Caco-2 (cell line): ENCODE measurements at regions not wholly inside any gene's neighbourhood (a gene's known extent, or its start where the extent isn't known, plus 50 kb on each side); places are given as distances from the start of the nearest gene placed in this dataset.

Experiments used
- BruUV-seq: library from RNA; stranded (reverse); fragments of 400-500 nt; replicated peaks from 2 replicates; lab custom pipeline; 2021; lab: Mats Ljungman, UMichigan
- CTCF ChIA-PET: fragments of 300-600 bp; sonication (Branson Sonifier 250); formaldehyde crosslinking; loops from one replicate; lab custom pipeline; 2022; ENCODE audit warnings: antibody characterized with exemption; lab: Charles Lee
- POLR2A ChIA-PET: fragments of 300-600 bp; sonication (Branson Sonifier 250); formaldehyde crosslinking; loops from one replicate; lab custom pipeline; 2022; ENCODE audit warnings: antibody characterized with exemption; lab: Charles Lee
- DNase-seq, 2 experiments: peaks; one replicate each; pipeline versions ENCODE4 v3.0.0 to v3.0.0-alpha.2; 2020 to 2022
- H3K27me3 ChIP-seq: replicated peaks from 2 replicates; pipeline ENCODE4 v1.6.0; 2011; ENCODE audit warnings: low read length; ENCODE audit not compliant: control insufficient read depth, insufficient read depth
- H3K36me3 ChIP-seq: 2 replicates; pipeline ENCODE4 v1.5.1; 2011; ENCODE audit warnings: low read length; ENCODE audit not compliant: control insufficient read depth, insufficient read depth
- H3K4me1 ChIP-seq: fragments of 250-450 bp; sonication (Bioruptor Pico); 2 replicates; pipeline ENCODE4 v1.5.1; 2020; ENCODE audit warnings: mild to moderate bottlenecking
- H3K4me3 ChIP-seq: 2 replicates; pipeline ENCODE4 v1.5.1; 2011; ENCODE audit warnings: low read depth, mild to moderate bottlenecking, control low read depth, low read length
- H3K9me3 ChIP-seq: fragments of 250-450 bp; sonication (Bioruptor Pico); 2 replicates; pipeline ENCODE4 v1.5.1; 2020; ENCODE audit warnings: mild to moderate bottlenecking, moderate library complexity
- H3K27ac Mint-ChIP-seq: one replicate; pipeline ENCODE4 v1.8.0; 2022; ENCODE audit warnings: mixed read lengths; ENCODE audit not compliant: unreplicated experiment
- H3K27me3 Mint-ChIP-seq: one replicate; pipeline ENCODE4 v1.8.0; 2022; ENCODE audit warnings: mixed read lengths; ENCODE audit not compliant: insufficient read depth, unreplicated experiment
- H3K36me3 Mint-ChIP-seq: one replicate; pipeline ENCODE4 v1.8.0; 2022; ENCODE audit warnings: mild to moderate bottlenecking, mixed read lengths; ENCODE audit not compliant: insufficient read depth, unreplicated experiment
- H3K4me1 Mint-ChIP-seq: one replicate; pipeline ENCODE4 v1.8.0; 2022; ENCODE audit warnings: low read depth, mixed read lengths; ENCODE audit not compliant: unreplicated experiment
- H3K4me3 Mint-ChIP-seq: one replicate; pipeline ENCODE4 v1.8.0; 2022; ENCODE audit warnings: mild to moderate bottlenecking, moderate library complexity, mixed read lengths; ENCODE audit not compliant: unreplicated experiment
- H3K9me3 Mint-ChIP-seq: one replicate; pipeline ENCODE4 v1.8.0; 2022; ENCODE audit warnings: mixed read lengths; ENCODE audit not compliant: unreplicated experiment
- CTCF ChIP-seq, 2 experiments: fragments of 200-600 bp in 1 of 2; IDR thresholded peaks; 1 replicate in 1 of 2; 2 replicates in 1 of 2; pipeline versions ENCODE4 v1.5.1 to v1.8.0; 2011 to 2022; ENCODE audit warnings: antibody characterized with exemption in 1 of 2, control low read depth in 1 of 2, inconsistent platforms in 1 of 2, low read depth in 1 of 2, low read length in 1 of 2, mild to moderate bottlenecking in 1 of 2, moderate library complexity in 1 of 2; ENCODE audit not compliant: insufficient read depth in 1 of 2, severe bottlenecking in 1 of 2, unreplicated experiment in 1 of 2
- intact Hi-C: fragments of 100-400 bp; cut with micrococcal nuclease; formaldehyde crosslinking; loops from one replicate; pipeline ENCODE4 v1.10.0; 2022; ENCODE audit not compliant: unreplicated experiment

GRCh38 chr20:40471261-40471629 lies 217.8 kb downstream of the MAFB start:
- Histone ChIP-seq H3K27me3 (no peaks in the 10 kb centered on the region), H3K9me3 (no peaks in the 10 kb centered on the region; the same call in 1 of the 2 replicates), H3K4me3 (no peak overlapping the region), H3K4me1 (peaks cover 6% of the 10 kb centered on the region), H3K36me3 (no peaks in the 10 kb centered on the region)
- Mint-ChIP-seq H3K4me3 (no peak overlapping the region), H3K9me3 (peaks cover 1% of the 10 kb centered on the region), H3K27ac (no peak overlapping the region), H3K4me1 (peaks cover 2% of the 10 kb centered on the region), H3K36me3 (no peaks in the 10 kb centered on the region), H3K27me3 (no peaks in the 10 kb centered on the region)
- peak; percentile 47 to 64 for DNase-seq
- BruUV-seq: no TSS peak
- ChIA-PET CTCF (interaction anchor here (0.7 to 1.1 kb wide), 4 partner anchors 9 to 311 kb away, joined by 3 to 5 read pairs (median 4); no protein-coding TSS in a partner anchor), POLR2A (no interaction called here)
- intact Hi-C loops: loop anchor here (1.0 to 2.0 kb wide), 3 partner anchors 205 to 311 kb away; no protein-coding TSS in a partner anchor
- peak; percentile 19 to 28 for TF ChIP-seq CTCF (IDR thresholded peaks at IDR 0.05; ENCODE audit: insufficient read depth in 1 of 2, low read depth in 1 of 2, low read length in 1 of 2, severe bottlenecking in 1 of 2, unreplicated experiment in 1 of 2)

- CTCF ChIA-PET: interaction anchor here (0.7 to 1.1 kb wide), 4 partner anchors 8 to 311 kb away, joined by 3 to 5 read pairs (median 4); no protein-coding TSS in a partner anchor
- Histone ChIP-seq H3K4me1 (0 out of 2 replicates have a peak, but pooled peaks cover 3% of the 10 kb centered on the region), H3K4me3 (no peak overlapping the region), H3K27me3 (no peaks in the 10 kb centered on the region), H3K36me3 (no peaks in the 10 kb centered on the region), H3K9me3 (no peaks in the 10 kb centered on the region; the same call in 1 of the 2 replicates)
- DNase-seq: no peak
- TF ChIP-seq CTCF (IDR thresholded peaks at IDR 0.05; ENCODE audit: insufficient read depth in 1 of 2, low read depth in 1 of 2, low read length in 1 of 2, severe bottlenecking in 1 of 2, unreplicated experiment in 1 of 2): no peak
- intact Hi-C loops: loop anchor here (1.0 to 2.0 kb wide), 3 partner anchors 204 to 310 kb away; no protein-coding TSS in a partner anchor
- POLR2A ChIA-PET: no interaction called here
- no TSS peak for BruUV-seq
- Mint-ChIP-seq H3K4me3 (no peak overlapping the region), H3K4me1 (no peaks in the 10 kb centered on the region), H3K9me3 (no peaks in the 10 kb centered on the region), H3K27ac (no peak overlapping the region), H3K36me3 (no peaks in the 10 kb centered on the region), H3K27me3 (no peaks in the 10 kb centered on the region)
These were observed 218.4 kb downstream of the MAFB start for GRCh38 chr20:40470445-40471260.

GRCh38 chr20:40468759-40469158 lies 220.3 kb downstream of the MAFB start:
- H3K9me3 Mint-ChIP-seq: no peaks in the 10 kb centered on the region
- ChIA-PET POLR2A (no interaction called here), CTCF (no interaction called here)
- Histone ChIP-seq H3K9me3 (no peaks in the 10 kb centered on the region), H3K4me1 (no peaks in the 10 kb centered on the region), H3K27me3 (no peaks in the 10 kb centered on the region), H3K36me3 (no peaks in the 10 kb centered on the region), H3K4me3 (no peak overlapping the region)
- H3K27ac Mint-ChIP-seq: no peak overlapping the region
- no peaks in the 10 kb centered on the region for H3K4me1 Mint-ChIP-seq
- no peaks in the 10 kb centered on the region for H3K27me3 Mint-ChIP-seq
- BruUV-seq: no TSS peak
- no peak for DNase-seq
- intact Hi-C loops: no loop called here
- H3K4me3 Mint-ChIP-seq: no peak overlapping the region
- H3K36me3 Mint-ChIP-seq: no peaks in the 10 kb centered on the region
- TF ChIP-seq CTCF (IDR thresholded peaks at IDR 0.05; ENCODE audit: insufficient read depth in 1 of 2, low read depth in 1 of 2, low read length in 1 of 2, severe bottlenecking in 1 of 2, unreplicated experiment in 1 of 2): no peak
